HG03139 (cell line): ENCODE measurements at regions not wholly inside any gene's neighbourhood (a gene's known extent, or its start where the extent isn't known, plus 50 kb on each side); places are given as distances from the start of the nearest gene placed in this dataset.

ENCODE experiments used
- ATAC-seq: cut with Tn5 transposase; IDR thresholded peaks from one replicate; pipeline ENCODE4 v1.9.1; 2021; ENCODE audit not compliant: unreplicated experiment

- ATAC-seq = no peak
Measured at GRCh38 chr15:69574506-69574905, 121.9 kb downstream of the RPLP1 start.

- ATAC-seq = no peak
Measured at GRCh38 chr15:69575387-69575786, 122.8 kb downstream of the RPLP1 start.

- no peak for ATAC-seq
Measured at GRCh38 chr15:69576035-69576526, 123.5 kb downstream of the RPLP1 start.

- no peak for ATAC-seq
Measured at GRCh38 chr15:69576948-69577351, 124.3 kb downstream of the RPLP1 start.

GRCh38 chr15:69577397-69577796 lies 124.8 kb downstream of the RPLP1 start:
- ATAC-seq = no peak

GRCh38 chr15:69578252-69578651 lies 125.6 kb downstream of the RPLP1 start:
- no peak for ATAC-seq

- no peak for ATAC-seq
Measured at GRCh38 chr15:69578787-69579583, 126.4 kb downstream of the RPLP1 start.

GRCh38 chr15:69579950-69580618 lies 127.5 kb downstream of the RPLP1 start:
- no peak for ATAC-seq

- no peak for ATAC-seq
Measured at GRCh38 chr15:69583626-69584025, 131.0 kb downstream of the RPLP1 start.

GRCh38 chr15:69585937-69586336 lies 133.3 kb downstream of the RPLP1 start:
- ATAC-seq = no peak

- ATAC-seq = no peak
Measured at GRCh38 chr15:69586721-69587120, 134.1 kb downstream of the RPLP1 start.

GRCh38 chr15:69587723-69588426 lies 135.3 kb downstream of the RPLP1 start:
- no peak for ATAC-seq

GRCh38 chr15:69590201-69590710 lies 137.6 kb downstream of the RPLP1 start:
- ATAC-seq = no peak

- ATAC-seq = no peak
Measured at GRCh38 chr15:69590932-69591524, 138.4 kb downstream of the RPLP1 start.

GRCh38 chr15:69591905-69592508 lies 139.4 kb downstream of the RPLP1 start:
- no peak for ATAC-seq

- ATAC-seq = no peak
Measured at GRCh38 chr15:69592954-69593353, 140.3 kb downstream of the RPLP1 start.

GRCh38 chr15:69593488-69593887 lies 140.9 kb downstream of the RPLP1 start:
- ATAC-seq = no peak

GRCh38 chr15:69593981-69594966 lies 141.7 kb downstream of the RPLP1 start:
- ATAC-seq = no peak

- no peak for ATAC-seq
Measured at GRCh38 chr15:69595009-69595791, 142.6 kb downstream of the RPLP1 start.
